Activated CD4-positive, CD25-positive, alpha-beta regulatory T cell treated with anti-CD3 and anti-CD28 coated beads, Interleukin-2, amount 50 U/mL, for 24 hours (primary cell): ENCODE measurements at regions not wholly inside any gene's neighbourhood (a gene's known extent, or its start where the extent isn't known, plus 50 kb on each side); places are given as distances from the start of the nearest gene placed in this dataset.
"Not testable (repeated sequence)": the region's sequence is repeated elsewhere in the genome, so short reads cannot be mapped to it uniquely, and the experiment has no call there.

Source experiments
- ATAC-seq, 2 donors: fragments of 150-1000 bp; cut with Tn5 transposase; one replicate each; pipeline ENCODE4 v1.10.0; 2021; ENCODE audit warnings: mild to moderate bottlenecking in 1 of 2, moderate library complexity in 1 of 2

- no peak for ATAC-seq
Measured at GRCh38 chr2:144003460-144004075, 516.4 kb downstream of the ZEB2 start.

GRCh38 chr2:143996974-143997373 lies 522.9 kb downstream of the ZEB2 start:
- no peak for ATAC-seq

- no peak for ATAC-seq
Measured at GRCh38 chr2:143994961-143995360, 525.0 kb downstream of the ZEB2 start.

- ATAC-seq: not testable (repeated sequence)
Measured at GRCh38 chr2:143991596-143991995, 528.3 kb downstream of the ZEB2 start.

GRCh38 chr2:143988082-143988481 lies 531.8 kb downstream of the ZEB2 start:
- peak in 1 of 2 donors; percentile 27 for ATAC-seq

GRCh38 chr2:143981428-143981827 lies 538.5 kb downstream of the ZEB2 start:
- no peak for ATAC-seq

GRCh38 chr2:143977356-143977755 lies 542.6 kb downstream of the ZEB2 start:
- no peak for ATAC-seq

- ATAC-seq: no peak
Measured at GRCh38 chr2:143975216-143975615, 544.7 kb downstream of the ZEB2 start.

GRCh38 chr2:143974262-143974661 lies 545.7 kb downstream of the ZEB2 start:
- ATAC-seq: no peak

- ATAC-seq: no peak
Measured at GRCh38 chr2:143968860-143969259, 551.1 kb downstream of the ZEB2 start.

GRCh38 chr2:143968360-143968759 lies 551.6 kb downstream of the ZEB2 start:
- ATAC-seq: no peak

GRCh38 chr2:143965493-143966164 lies 554.3 kb downstream of the ZEB2 start:
- no peak for ATAC-seq

- no peak for ATAC-seq
Measured at GRCh38 chr2:143964891-143965290, 555.0 kb downstream of the ZEB2 start.

GRCh38 chr2:143960177-143960576 lies 559.7 kb downstream of the ZEB2 start:
- no peak for ATAC-seq

- ATAC-seq: no peak
Measured at GRCh38 chr2:143957321-143957720, 562.6 kb downstream of the ZEB2 start.

- no peak for ATAC-seq
Measured at GRCh38 chr2:143955401-143956065, 564.4 kb downstream of the ZEB2 start.

GRCh38 chr2:143954844-143955243 lies 565.1 kb downstream of the ZEB2 start:
- ATAC-seq: no peak

- no peak for ATAC-seq
Measured at GRCh38 chr2:143954186-143954585, 565.7 kb downstream of the ZEB2 start.

- no peak for ATAC-seq
Measured at GRCh38 chr2:143953451-143954030, 566.4 kb downstream of the ZEB2 start.

GRCh38 chr2:143952536-143952935 lies 567.4 kb downstream of the ZEB2 start:
- no peak for ATAC-seq

- no peak for ATAC-seq
Measured at GRCh38 chr2:143950704-143951103, 569.2 kb downstream of the ZEB2 start.

- no peak for ATAC-seq
Measured at GRCh38 chr2:143949121-143949848, 570.6 kb downstream of the ZEB2 start.

- no peak for ATAC-seq
Measured at GRCh38 chr2:143948710-143949109, 571.2 kb downstream of the ZEB2 start.
